ENCODE measurements at regions not wholly inside any gene's neighbourhood (a gene's known extent, or its start where the extent isn't known, plus 50 kb on each side); places are given as distances from the start of the nearest gene placed in this dataset.

GRCh38 chr4:73315091-73315490, 56.5 kb upstream of the ANKRD17 start:
- intact Hi-C loops (cut with DNase I) = no loop called here
- 81% methylated on average over 2 of the region's 2 CpGs for WGBS
- no peak overlapping the region for H3K4me3 ChIP-seq (ENCODE audit: low read length)
- H3K9me3 ChIP-seq (ENCODE audit: control insufficient read depth, low read length) = no peaks in the 10 kb centered on the region
- H3K4me1 ChIP-seq (ENCODE audit: control insufficient read depth, insufficient read depth, low read length) = no peaks in the 10 kb centered on the region
- no peak overlapping the region for H3K27ac ChIP-seq (ENCODE audit: low read length)
- ATAC-seq (no peak), DNase-seq (no peak)
- no peaks in the 10 kb centered on the region for H3K27me3 ChIP-seq (ENCODE audit: control insufficient read depth, insufficient read depth)

GRCh38 chr4:73312967-73313366, 54.4 kb upstream of the ANKRD17 start:
- H3K9me3 ChIP-seq (ENCODE audit: control insufficient read depth, low read length) = no peaks in the 10 kb centered on the region
- DNase-seq = no peak
- 73% methylated on average over 1 of the region's 1 CpG for WGBS
- no peak for ATAC-seq
- no peak overlapping the region for H3K4me3 ChIP-seq (ENCODE audit: low read length)
- intact Hi-C loops (cut with DNase I) = no loop called here
- H3K27ac ChIP-seq (ENCODE audit: low read length) = no peak overlapping the region
- no peaks in the 10 kb centered on the region for H3K4me1 ChIP-seq (ENCODE audit: control insufficient read depth, insufficient read depth, low read length)
- no peaks in the 10 kb centered on the region for H3K27me3 ChIP-seq (ENCODE audit: control insufficient read depth, insufficient read depth)

GRCh38 chr4:73311428-73311827, 52.8 kb upstream of the ANKRD17 start:
- Histone ChIP-seq H3K27me3 (ENCODE audit: control insufficient read depth, insufficient read depth) (no peaks in the 10 kb centered on the region), H3K27ac (ENCODE audit: low read length) (no peak overlapping the region), H3K4me3 (ENCODE audit: low read length) (no peak overlapping the region), H3K4me1 (ENCODE audit: control insufficient read depth, insufficient read depth, low read length) (no peaks in the 10 kb centered on the region), H3K9me3 (ENCODE audit: control insufficient read depth, low read length) (no peaks in the 10 kb centered on the region)
- intact Hi-C loops (cut with DNase I) = no loop called here
- no peak for DNase-seq
- no peak for ATAC-seq

GRCh38 chr4:73309211-73309610, 50.6 kb upstream of the ANKRD17 start:
- Histone ChIP-seq H3K4me1 (ENCODE audit: control insufficient read depth, insufficient read depth, low read length) (no peaks in the 10 kb centered on the region), H3K27me3 (ENCODE audit: control insufficient read depth, insufficient read depth) (no peaks in the 10 kb centered on the region), H3K9me3 (ENCODE audit: control insufficient read depth, low read length) (no peaks in the 10 kb centered on the region), H3K4me3 (ENCODE audit: low read length) (no peak overlapping the region), H3K27ac (ENCODE audit: low read length) (no peak overlapping the region)
- ATAC-seq = no peak
- 59% methylated on average over 3 of the region's 3 CpGs for WGBS
- intact Hi-C loops (cut with DNase I) = loop anchor here in 1 of 4 donors (10.0 kb wide), 1 partner anchor 346 kb away; no protein-coding TSS in a partner anchor
- DNase-seq = no peak

All from right cardiac atrium (tissue), 5 donors.